Cardiac septum (tissue), 1 donor: ENCODE measurements at regions not wholly inside any gene's neighbourhood (a gene's known extent, or its start where the extent isn't known, plus 50 kb on each side); places are given as distances from the start of the nearest gene placed in this dataset.

Source experiments
- DNase-seq: peaks from one replicate; pipeline ENCODE4 v3.0.0-alpha.2; 2020; ENCODE audit warnings: low spot score
- intact Hi-C: fragments of 100-400 bp; cut with DNase I; formaldehyde crosslinking; loops from one replicate; pipeline ENCODE4 v1.14.0; 2022
- donor health status: DM: no; HTN: no; CAD: no.

DNA sequence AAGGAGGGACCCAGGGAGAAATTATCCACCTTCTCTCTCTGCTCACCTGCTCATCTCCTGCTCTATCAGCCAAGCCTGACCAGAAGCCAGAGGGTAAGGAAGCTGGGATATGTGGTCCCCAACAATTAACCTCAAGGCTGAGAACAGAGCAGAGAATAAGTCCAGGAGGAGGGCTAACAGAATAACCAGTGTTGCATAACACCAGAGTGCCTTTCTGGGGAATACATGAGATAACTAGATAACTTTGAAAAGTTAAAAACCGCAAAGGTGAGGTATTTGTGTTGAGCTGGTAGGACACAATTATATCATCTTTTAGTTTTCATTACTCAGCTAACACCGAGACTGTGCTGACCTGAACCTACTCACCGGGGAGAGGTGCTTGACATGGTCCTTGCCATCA lies 180.8 kb downstream of the SALL1 start:
- intact Hi-C loops = no loop called here
- no peak for DNase-seq

GRCh38 chr16:50967827-50968612 lies 183.1 kb downstream of the SALL1 start:
- no peak for DNase-seq
- intact Hi-C loops = no loop called here

GRCh38 chr16:50964491-50964890 lies 186.6 kb downstream of the SALL1 start:
- DNase-seq = no peak
- intact Hi-C loops = no loop called here

GRCh38 chr16:50961952-50962351 lies 189.1 kb downstream of the SALL1 start:
- DNase-seq = no peak
- intact Hi-C loops = no loop called here

GRCh38 chr16:50960517-50961202 lies 190.4 kb downstream of the SALL1 start:
- intact Hi-C loops = no loop called here
- DNase-seq = no peak

DNA sequence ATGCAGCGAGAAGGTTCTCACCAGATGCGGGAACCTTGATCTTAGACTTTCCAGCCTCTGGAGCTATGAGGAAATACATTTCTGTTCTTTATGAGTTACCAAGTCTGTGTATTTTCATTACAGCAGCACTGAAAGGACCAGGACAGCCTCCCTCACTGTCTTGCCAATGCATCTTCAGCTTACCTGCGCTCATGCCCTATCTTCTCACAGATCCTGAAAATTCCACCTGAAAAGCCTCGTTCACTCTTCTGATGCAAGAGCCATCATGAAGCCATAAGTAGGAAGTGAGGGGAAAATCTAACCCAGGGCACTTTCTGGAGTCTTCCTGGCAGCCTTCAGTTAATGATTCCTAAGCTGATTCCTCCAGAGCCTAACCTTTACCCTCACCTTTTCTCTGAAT lies 194.0 kb downstream of the SALL1 start:
- intact Hi-C loops = no loop called here
- DNase-seq = no peak

- intact Hi-C loops = no loop called here
- no peak for DNase-seq
Measured at GRCh38 chr16:50956637-50957036, 194.4 kb downstream of the SALL1 start.

GRCh38 chr16:50955311-50955710 lies 195.8 kb downstream of the SALL1 start:
- no peak for DNase-seq
- intact Hi-C loops = no loop called here

GRCh38 chr16:50954469-50954868 lies 196.6 kb downstream of the SALL1 start:
- DNase-seq = no peak
- intact Hi-C loops = no loop called here

DNA sequence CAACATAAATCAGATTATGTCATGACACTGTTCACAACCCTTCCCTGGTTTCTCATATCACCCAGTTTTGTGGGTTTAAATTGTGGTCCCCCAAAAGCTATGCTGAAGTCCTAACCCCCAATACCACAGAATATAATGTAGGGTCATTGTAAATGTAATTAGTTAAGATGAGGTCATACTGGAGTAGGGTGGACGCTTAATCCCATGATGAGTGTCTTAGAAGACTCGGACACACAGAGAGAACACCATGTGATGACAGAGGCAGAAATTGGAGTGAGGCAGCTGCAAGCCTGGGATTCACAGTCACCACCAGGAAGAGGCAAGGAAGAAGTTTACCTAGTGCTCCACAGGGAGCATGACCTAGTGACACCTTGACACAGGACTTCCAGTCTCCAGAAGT lies 197.8 kb downstream of the SALL1 start:
- intact Hi-C loops = no loop called here
- no peak for DNase-seq

DNA sequence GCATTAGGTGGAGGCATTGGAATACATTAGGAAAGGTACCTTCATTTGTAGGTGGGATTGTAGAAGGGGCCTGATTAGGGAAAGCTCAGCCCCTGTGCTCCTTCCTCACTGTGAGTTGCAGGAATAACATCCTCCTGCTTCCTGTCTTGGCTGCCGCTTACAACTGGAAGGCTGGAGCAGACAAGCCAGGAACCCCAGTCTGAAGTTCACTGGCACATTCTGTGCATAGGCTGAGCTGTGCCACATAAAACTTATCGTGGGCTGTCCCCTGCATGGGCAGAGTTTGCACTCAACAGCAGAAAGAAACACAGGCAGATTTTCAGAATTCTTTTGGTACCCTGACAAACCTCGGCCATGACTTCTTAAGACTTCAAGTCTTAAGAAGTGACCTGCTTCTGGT lies 200.1 kb downstream of the SALL1 start:
- no peak for DNase-seq
- intact Hi-C loops = no loop called here

DNA sequence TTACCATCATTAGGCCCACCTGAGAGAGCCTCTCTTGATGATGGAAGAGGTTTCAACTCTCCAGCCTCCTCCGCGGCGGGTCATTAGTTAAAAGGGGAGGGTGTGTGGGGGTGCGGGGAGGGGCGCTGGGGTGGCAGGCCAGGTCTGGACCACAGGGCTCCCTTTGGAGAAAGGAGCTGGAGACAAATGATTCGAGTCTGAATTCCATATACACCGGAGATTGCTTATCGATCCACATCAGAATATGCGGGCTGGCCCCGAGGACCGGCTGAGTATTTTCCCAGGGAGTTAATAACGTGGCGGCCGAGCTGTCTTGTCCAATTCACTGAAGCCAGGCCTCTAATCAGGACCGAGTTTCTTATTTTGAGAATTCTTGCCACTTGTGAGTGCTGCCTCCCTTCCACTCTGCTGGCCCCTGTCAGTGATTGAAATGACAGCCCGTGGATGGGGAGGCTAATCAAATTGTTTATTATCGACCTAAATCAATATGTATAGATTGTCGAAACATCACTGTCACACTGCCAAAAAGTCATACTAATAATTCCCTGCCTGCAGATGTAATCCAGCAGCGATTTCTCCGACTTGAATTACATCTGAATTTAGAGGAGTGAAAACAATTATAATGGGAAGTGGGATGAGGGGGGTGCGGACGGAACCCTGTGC lies 202.7 kb downstream of the SALL1 start:
- intact Hi-C loops = no loop called here
- DNase-seq = no peak

GRCh38 chr16:50947826-50948225 lies 203.2 kb downstream of the SALL1 start:
- intact Hi-C loops = no loop called here
- no peak for DNase-seq

DNA sequence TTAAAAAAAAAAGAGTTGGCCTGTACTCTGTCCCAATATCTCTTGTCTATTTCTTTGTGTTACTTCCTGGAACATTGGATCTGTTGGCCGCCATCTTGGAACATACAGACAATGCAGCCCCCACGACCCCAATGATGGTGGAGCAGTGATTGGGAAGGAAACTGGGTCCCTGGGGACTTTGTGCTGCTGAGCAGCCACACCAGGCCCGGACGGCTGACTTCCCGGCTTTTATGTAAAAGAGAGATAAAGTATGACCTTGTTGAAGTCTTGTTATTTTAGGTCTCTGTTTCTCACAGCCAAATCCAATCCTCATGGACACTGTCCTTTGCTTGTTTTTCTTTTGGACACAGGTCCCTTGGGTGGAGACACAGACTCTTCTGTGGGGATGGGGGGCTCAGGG lies 204.5 kb downstream of the SALL1 start:
- intact Hi-C loops = no loop called here
- no peak for DNase-seq

DNA sequence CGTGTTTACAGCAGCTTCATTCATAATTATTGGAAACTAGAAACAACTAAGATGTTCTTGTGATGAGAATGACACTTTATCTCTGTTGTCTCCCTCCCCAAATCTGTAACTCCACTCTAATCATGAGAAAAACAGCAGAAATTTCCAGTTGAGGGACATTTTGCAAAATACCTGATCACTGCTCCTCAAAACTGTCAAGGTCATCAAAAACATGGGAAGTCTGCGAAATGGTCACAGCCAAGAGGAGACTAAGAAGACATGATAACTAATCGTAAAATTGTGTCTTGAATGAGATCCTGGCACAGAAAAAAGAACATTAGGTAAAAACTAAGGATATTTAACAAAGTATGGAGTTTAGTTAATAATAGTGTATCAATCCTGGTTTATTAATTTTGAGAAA lies 204.2 kb downstream of the CYLD start:
- intact Hi-C loops = no loop called here
- DNase-seq = no peak

GRCh38 chr16:50945171-50945570 lies 203.3 kb downstream of the CYLD start:
- intact Hi-C loops = no loop called here
- DNase-seq = no peak

DNA sequence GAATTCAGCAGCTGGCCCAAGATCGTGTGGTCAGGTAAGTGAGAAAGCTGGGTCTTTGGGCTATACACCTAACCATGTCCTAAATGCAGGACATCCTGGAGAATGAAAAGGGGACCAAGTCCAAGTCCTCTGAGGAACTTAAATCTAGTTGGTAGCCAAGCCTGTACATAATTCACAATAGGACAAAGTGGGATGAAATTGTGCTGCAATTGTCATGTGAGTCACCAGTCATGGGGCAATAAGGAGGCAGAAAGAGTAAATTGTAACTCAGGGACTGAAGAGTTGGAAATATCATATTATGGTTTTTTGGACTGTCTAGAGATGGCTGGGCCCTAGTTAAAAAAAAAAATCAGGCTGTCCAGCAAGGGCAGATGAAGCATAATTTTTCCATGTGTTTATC lies 202.6 kb downstream of the CYLD start:
- intact Hi-C loops = no loop called here

DNA sequence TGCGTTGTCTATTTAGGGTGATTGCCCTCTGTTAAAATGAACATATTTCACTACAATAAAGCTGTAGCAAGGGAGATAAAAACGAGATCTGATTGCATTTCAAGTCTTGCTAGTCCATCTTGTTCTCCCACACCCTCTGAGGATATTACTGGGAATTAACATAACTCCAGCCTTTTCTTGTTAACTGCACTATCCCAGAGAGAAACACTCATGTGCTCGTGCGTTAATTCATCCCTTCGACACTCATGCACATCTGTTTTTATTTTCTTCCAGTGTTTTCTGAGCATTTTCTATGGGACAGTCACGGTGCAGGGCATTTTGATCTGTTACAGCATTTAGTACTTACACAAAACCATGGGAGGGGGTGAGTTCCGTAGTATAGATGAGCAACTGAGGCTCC lies 202.1 kb downstream of the CYLD start:
- DNase-seq = no peak
- intact Hi-C loops = no loop called here

More for the DNA sequence above, 202.6 kb downstream of the CYLD start:
- no peak for DNase-seq

GRCh38 chr16:50942143-50942542 lies 200.3 kb downstream of the CYLD start:
- intact Hi-C loops = no loop called here
- no peak for DNase-seq

DNA sequence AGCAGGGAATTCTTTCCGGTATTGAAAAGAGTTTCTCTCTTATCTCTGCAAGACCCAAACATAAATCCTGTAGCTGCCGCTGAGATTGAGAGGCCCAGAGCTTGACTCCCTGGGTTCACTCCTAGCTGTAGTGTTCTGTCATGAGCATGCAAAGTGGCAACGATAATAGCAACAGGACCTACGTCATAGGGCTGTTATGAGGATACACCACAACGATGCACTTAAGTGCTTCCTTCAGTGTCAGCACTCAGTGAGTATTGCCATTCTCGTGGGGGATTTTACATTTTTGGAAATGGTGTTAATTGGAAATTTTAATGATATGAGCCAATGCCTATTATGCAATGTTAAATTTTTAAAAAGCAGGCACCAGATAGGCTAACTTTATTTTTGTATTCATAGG lies 199.8 kb downstream of the CYLD start:
- no peak for DNase-seq
- intact Hi-C loops = no loop called here

- DNase-seq = no peak
- intact Hi-C loops = no loop called here
Measured at GRCh38 chr16:50940275-50940854, 198.5 kb downstream of the CYLD start.
